ENCODE measurements at regions not wholly inside any gene's neighbourhood (a gene's known extent, or its start where the extent isn't known, plus 50 kb on each side); places are given as distances from the start of the nearest gene placed in this dataset.

- Histone ChIP-seq H3K9me3 (ENCODE audit: insufficient read depth, low read length) (no peaks in the 10 kb centered on the region), H3K4me2 (ENCODE audit: low read length) (no peak overlapping the region), H4K20me1 (ENCODE audit: insufficient read depth, low read length) (no peaks in the 10 kb centered on the region), H3K4me3 (ENCODE audit: low read length) (no peak overlapping the region), H3K4me1 (ENCODE audit: low read length) (peaks cover 13% of the 10 kb centered on the region), H3K79me2 (ENCODE audit: low read length) (no peaks in the 10 kb centered on the region), H3K36me3 (replicated peaks; ENCODE audit: low read depth, low read length) (no peaks in the 10 kb centered on the region), H2AFZ (ENCODE audit: low read depth, low read length) (0 out of 2 replicates have a peak overlapping the region, but pooled peaks have one; percentile 10), H3K9ac (ENCODE audit: low read length) (no peak overlapping the region), H3K27me3 (ENCODE audit: low read depth, low read length) (no peaks in the 10 kb centered on the region), H3K27ac (ENCODE audit: low read length) (no peak overlapping the region)
- no peak for TF ChIP-seq CTCF (IDR thresholded peaks at IDR 0.05; ENCODE audit: low read depth, low read length)
- no peak for TF ChIP-seq EZH2phosphoT487 (IDR thresholded peaks at IDR 0.05; ENCODE audit: low read depth)
These were observed 224.7 kb upstream of the MIR17HG start for GRCh38 chr13:91122766-91123165.

- H3K27me3 ChIP-seq (ENCODE audit: low read depth, low read length), result no peaks in the 10 kb centered on the region
- peak overlapping the region; percentile 9; the same call in 1 of the 2 replicates for H3K4me3 ChIP-seq (ENCODE audit: low read length)
- peaks cover 13% of the 10 kb centered on the region for H3K4me1 ChIP-seq (ENCODE audit: low read length)
- peak overlapping the region; percentile 67 for H2AFZ ChIP-seq (ENCODE audit: low read depth, low read length)
- H3K9me3 ChIP-seq (ENCODE audit: insufficient read depth, low read length), result no peaks in the 10 kb centered on the region
- no peaks in the 10 kb centered on the region for H4K20me1 ChIP-seq (ENCODE audit: insufficient read depth, low read length)
- no peak overlapping the region for H3K9ac ChIP-seq (ENCODE audit: low read length)
- H3K79me2 ChIP-seq (ENCODE audit: low read length), result no peaks in the 10 kb centered on the region
- no peak overlapping the region for H3K27ac ChIP-seq (ENCODE audit: low read length)
- TF ChIP-seq EZH2phosphoT487 (IDR thresholded peaks at IDR 0.05; ENCODE audit: low read depth), result no peak
- no peak for TF ChIP-seq CTCF (IDR thresholded peaks at IDR 0.05; ENCODE audit: low read depth, low read length)
- peak overlapping the region; percentile 27 for H3K4me2 ChIP-seq (ENCODE audit: low read length)
- no peaks in the 10 kb centered on the region for H3K36me3 ChIP-seq (replicated peaks; ENCODE audit: low read depth, low read length)
These were observed 223.9 kb upstream of the MIR17HG start for GRCh38 chr13:91123456-91124127.

- no peaks in the 10 kb centered on the region for H3K9me3 ChIP-seq (ENCODE audit: insufficient read depth, low read length)
- no peak overlapping the region for H3K9ac ChIP-seq (ENCODE audit: low read length)
- H4K20me1 ChIP-seq (ENCODE audit: insufficient read depth, low read length), result no peaks in the 10 kb centered on the region
- no peaks in the 10 kb centered on the region for H3K36me3 ChIP-seq (replicated peaks; ENCODE audit: low read depth, low read length)
- TF ChIP-seq CTCF (IDR thresholded peaks at IDR 0.05; ENCODE audit: low read depth, low read length) (no peak), EZH2phosphoT487 (IDR thresholded peaks at IDR 0.05; ENCODE audit: low read depth) (no peak)
- no peaks in the 10 kb centered on the region for H3K79me2 ChIP-seq (ENCODE audit: low read length)
- H2AFZ ChIP-seq (ENCODE audit: low read depth, low read length), result no peak overlapping the region
- no peak overlapping the region for H3K27ac ChIP-seq (ENCODE audit: low read length)
- H3K4me1 ChIP-seq (ENCODE audit: low read length), result peaks cover 13% of the 10 kb centered on the region
- H3K4me2 ChIP-seq (ENCODE audit: low read length), result no peak overlapping the region
- no peak overlapping the region for H3K4me3 ChIP-seq (ENCODE audit: low read length)
- H3K27me3 ChIP-seq (ENCODE audit: low read depth, low read length), result no peaks in the 10 kb centered on the region
These were observed 220.7 kb upstream of the MIR17HG start for GRCh38 chr13:91126806-91127205.

GRCh38 chr13:91127995-91128394 lies 219.5 kb upstream of the MIR17HG start:
- TF ChIP-seq CTCF (IDR thresholded peaks at IDR 0.05; ENCODE audit: low read depth, low read length) (no peak), EZH2phosphoT487 (IDR thresholded peaks at IDR 0.05; ENCODE audit: low read depth) (no peak)
- no peaks in the 10 kb centered on the region for H3K27me3 ChIP-seq (ENCODE audit: low read depth, low read length)
- no peaks in the 10 kb centered on the region for H3K79me2 ChIP-seq (ENCODE audit: low read length)
- peaks cover 11% of the 10 kb centered on the region for H3K4me1 ChIP-seq (ENCODE audit: low read length)
- H3K27ac ChIP-seq (ENCODE audit: low read length), result no peak overlapping the region
- no peaks in the 10 kb centered on the region for H3K9me3 ChIP-seq (ENCODE audit: insufficient read depth, low read length)
- H3K9ac ChIP-seq (ENCODE audit: low read length), result no peak overlapping the region
- no peak overlapping the region for H2AFZ ChIP-seq (ENCODE audit: low read depth, low read length)
- H4K20me1 ChIP-seq (ENCODE audit: insufficient read depth, low read length), result no peaks in the 10 kb centered on the region
- no peak overlapping the region for H3K4me3 ChIP-seq (ENCODE audit: low read length)
- no peak overlapping the region for H3K4me2 ChIP-seq (ENCODE audit: low read length)
- no peaks in the 10 kb centered on the region for H3K36me3 ChIP-seq (replicated peaks; ENCODE audit: low read depth, low read length)

All from OCI-LY3 (cell line).